ENCODE measurements at regions not wholly inside any gene's neighbourhood (a gene's known extent, or its start where the extent isn't known, plus 50 kb on each side); places are given as distances from the start of the nearest gene placed in this dataset.

DNA sequence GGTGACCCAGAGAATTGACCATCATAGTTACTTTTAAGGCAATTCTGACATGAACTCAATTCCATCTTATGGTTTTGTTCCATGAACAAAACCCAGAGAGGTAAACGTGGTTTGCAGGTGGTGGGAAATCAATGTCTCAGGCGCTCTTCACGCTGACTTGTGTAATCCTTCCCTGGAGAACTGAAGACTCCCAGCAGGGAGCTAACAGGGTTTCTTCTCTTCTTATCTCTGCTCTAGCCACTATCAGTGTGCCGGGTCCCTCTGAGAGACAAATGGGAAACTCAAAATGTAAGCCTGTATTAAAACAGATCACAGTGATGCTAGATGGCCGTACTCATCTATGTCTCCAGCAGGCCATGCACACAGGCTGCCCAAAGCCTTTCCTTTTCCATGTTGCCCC lies 57.6 kb upstream of the ARGLU1 start:
- DNase-seq, result no peak

GRCh38 chr13:106623799-106624460 lies 56.0 kb upstream of the ARGLU1 start:
- no peak for DNase-seq

- no peak for DNase-seq
Measured at GRCh38 chr13:106621833-106622232, 53.9 kb upstream of the ARGLU1 start.

DNA sequence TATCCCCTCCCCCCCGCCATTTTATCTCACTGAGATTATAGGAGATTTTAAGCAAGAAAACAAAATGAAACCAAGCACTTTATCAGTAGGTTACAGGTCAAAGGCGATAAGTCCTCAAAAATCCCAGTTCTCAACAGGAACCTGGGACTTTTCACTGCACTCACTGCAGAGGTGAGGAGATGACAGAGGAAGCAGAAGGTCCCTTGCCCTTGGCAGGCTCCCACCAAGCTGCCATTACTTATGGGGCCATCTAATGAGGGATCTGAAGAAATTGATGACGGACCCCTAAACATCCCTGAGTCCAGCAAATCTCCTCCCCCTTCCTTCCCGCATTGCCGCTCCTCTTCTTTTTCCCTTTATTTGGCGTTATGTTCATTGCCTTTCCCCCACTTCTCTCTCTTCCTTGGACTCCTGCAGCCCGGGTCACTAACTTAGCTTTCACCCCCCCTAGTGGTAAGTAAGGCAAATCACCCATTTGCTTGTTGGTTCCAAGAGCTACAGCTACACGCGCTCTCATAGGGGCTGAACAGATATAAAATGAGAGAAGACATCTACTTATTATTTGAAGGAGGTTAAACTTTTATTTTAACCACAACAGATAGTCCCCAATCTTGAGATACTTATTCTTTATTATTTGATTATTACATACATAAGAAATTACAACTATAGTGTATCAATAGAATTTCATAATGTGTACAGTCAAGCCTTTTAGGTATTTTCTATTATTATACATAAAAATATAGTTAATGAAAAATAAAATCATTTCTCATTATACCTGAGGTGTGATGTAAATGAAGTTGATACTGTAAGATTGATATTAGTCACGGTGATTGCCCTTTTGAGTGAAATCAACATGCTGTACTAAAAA lies 52.0 kb upstream of the ARGLU1 start:
- peak; percentile 41 for DNase-seq

All from NCI-H187 treated with DMSO at 0.1 percent for 48 hours (cell line).